ENCODE measurements at regions not wholly inside any gene's neighbourhood (a gene's known extent, or its start where the extent isn't known, plus 50 kb on each side); places are given as distances from the start of the nearest gene placed in this dataset.

DNA sequence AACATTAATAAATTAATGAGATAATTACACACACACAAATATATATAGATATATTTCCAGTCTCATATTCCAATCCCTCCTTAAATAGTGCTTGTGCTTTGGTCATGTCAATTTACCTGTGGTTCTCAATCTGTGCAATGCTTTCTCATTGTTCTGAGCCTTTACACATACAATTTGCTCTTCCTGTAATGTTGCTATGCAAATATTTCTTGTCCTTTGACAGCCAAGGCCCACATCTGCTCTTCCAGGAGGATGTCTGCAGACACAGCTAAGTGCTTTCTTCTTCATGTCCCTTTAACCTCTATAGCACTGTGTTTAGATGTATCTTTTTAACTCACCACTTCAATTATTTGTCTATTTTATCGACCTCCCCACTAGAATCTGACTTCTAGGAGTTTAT is 67.3 kb upstream of the RAPGEF2 start:
- TF ChIP-seq, protein P1, sequence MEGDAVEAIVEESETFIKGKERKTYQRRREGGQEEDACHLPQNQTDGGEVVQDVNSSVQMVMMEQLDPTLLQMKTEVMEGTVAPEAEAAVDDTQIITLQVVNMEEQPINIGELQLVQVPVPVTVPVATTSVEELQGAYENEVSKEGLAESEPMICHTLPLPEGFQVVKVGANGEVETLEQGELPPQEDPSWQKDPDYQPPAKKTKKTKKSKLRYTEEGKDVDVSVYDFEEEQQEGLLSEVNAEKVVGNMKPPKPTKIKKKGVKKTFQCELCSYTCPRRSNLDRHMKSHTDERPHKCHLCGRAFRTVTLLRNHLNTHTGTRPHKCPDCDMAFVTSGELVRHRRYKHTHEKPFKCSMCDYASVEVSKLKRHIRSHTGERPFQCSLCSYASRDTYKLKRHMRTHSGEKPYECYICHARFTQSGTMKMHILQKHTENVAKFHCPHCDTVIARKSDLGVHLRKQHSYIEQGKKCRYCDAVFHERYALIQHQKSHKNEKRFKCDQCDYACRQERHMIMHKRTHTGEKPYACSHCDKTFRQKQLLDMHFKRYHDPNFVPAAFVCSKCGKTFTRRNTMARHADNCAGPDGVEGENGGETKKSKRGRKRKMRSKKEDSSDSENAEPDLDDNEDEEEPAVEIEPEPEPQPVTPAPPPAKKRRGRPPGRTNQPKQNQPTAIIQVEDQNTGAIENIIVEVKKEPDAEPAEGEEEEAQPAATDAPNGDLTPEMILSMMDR (IDR thresholded peaks at IDR 0.05), result no peak
- TF ChIP-seq POLR2AphosphoS5 (IDR thresholded peaks at IDR 0.05) (no peak), POLR2A (IDR thresholded peaks at IDR 0.05) (no peak)
- Histone ChIP-seq H3K9me3 (no peaks in the 10 kb centered on the region), H3K27ac (no peak overlapping the region), H3K27me3 (replicated peaks; ENCODE audit: insufficient read depth) (no peaks in the 10 kb centered on the region), H3K4me3 (no peak overlapping the region), H3K36me3 (no peaks in the 10 kb centered on the region), H3K4me1 (replicated peaks) (no peaks in the 10 kb centered on the region)
- DNase-seq (ENCODE audit: low spot score), result no peak
- intact Hi-C loops (cut with DNase I), result no loop called here
- WGBS, result 62% methylated on average over 1 of the region's 1 CpG

GRCh38 chr4:159038536-159038935 is 64.3 kb upstream of the RAPGEF2 start:
- Histone ChIP-seq H3K4me1 (replicated peaks) (no peaks in the 10 kb centered on the region), H3K27ac (no peak overlapping the region), H3K27me3 (replicated peaks; ENCODE audit: insufficient read depth) (no peaks in the 10 kb centered on the region), H3K4me3 (no peak overlapping the region), H3K9me3 (no peaks in the 10 kb centered on the region), H3K36me3 (no peaks in the 10 kb centered on the region)
- WGBS, result 86% methylated on average over 3 of the region's 3 CpGs
- intact Hi-C loops (cut with DNase I), result no loop called here
- TF ChIP-seq POLR2AphosphoS5 (IDR thresholded peaks at IDR 0.05), result no peak
- TF ChIP-seq POLR2A (IDR thresholded peaks at IDR 0.05), result no peak
- TF ChIP-seq, protein P1 (IDR thresholded peaks at IDR 0.05), result no peak
- DNase-seq (ENCODE audit: low spot score), result no peak

DNA sequence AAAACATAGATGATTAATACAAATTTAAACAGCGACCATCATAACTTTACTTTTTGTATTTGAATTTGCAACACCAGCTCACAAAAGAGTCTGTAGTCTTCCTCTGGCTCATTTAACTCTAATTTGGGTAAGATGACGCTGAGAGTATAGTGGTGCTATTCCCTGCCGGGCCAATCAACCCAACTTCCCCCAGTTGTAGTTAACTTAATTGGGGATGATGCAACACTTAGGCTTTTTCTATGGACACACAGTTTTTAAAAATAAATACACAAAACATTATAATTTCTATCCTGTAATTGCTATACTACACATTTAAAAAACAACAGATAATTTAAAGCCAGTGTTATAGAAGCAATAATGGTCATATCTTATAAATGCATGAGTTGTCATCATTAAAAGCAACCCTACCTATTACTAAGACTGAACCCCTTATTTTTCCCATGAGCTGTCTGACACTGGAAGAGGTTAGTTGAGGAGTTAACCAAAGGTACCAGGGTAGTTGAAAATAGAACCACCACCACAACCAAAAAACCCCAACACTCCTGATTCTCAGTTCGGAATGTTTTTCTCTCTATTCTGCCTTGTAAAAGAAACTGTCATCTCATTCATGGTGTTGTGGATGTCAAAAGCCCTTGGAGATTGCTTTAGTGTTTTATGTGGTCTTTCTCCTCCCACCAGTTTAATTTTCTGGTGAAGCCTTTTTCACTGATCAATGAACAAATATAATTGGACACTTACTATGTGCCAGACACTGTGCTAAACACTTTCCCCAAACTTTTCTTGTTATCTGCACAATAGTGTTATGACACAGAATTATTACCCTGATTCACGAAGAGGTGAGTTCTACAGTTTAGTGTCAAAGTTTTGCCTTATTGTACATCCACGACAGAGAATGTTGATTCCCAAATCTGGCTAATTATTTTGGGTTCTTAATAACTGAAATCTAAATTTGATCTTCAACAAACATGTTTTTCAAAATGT is 61.5 kb upstream of the RAPGEF2 start:
- Histone ChIP-seq H3K9me3 (no peaks in the 10 kb centered on the region), H3K36me3 (no peaks in the 10 kb centered on the region), H3K27me3 (replicated peaks; ENCODE audit: insufficient read depth) (no peaks in the 10 kb centered on the region), H3K27ac (no peak overlapping the region), H3K4me1 (replicated peaks) (no peaks in the 10 kb centered on the region), H3K4me3 (no peak overlapping the region)
- no peak for DNase-seq (ENCODE audit: low spot score)
- intact Hi-C loops (cut with DNase I), result no loop called here
- TF ChIP-seq POLR2AphosphoS5 (IDR thresholded peaks at IDR 0.05) (no peak), POLR2A (IDR thresholded peaks at IDR 0.05) (no peak)
- TF ChIP-seq, protein P1 (IDR thresholded peaks at IDR 0.05), result no peak
- 82% methylated on average over 6 of the region's 6 CpGs for WGBS

DNA sequence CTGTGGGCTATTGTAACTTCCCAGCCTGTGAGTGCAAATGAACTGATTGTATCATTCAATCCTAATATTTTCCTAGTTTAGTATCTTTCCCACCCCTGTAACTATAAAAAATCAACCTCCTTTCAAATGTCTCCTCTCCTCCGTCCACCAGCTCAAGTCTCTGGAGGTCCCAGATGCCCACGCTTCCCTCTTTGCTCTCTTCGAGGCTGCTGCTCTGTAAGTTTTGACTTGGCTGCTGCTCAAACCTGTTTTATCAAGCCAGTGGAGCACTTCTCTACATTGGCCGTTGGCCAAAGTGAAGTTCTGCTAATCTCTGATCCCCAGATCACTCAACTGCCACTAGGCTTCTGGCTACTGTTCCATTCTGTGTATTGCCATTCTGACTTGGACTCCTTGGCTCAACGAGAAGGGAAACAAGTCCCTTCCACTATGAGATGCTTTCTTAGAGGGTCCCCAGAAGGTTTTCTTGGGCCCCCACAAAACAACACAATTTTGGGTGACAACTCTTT is 60.7 kb upstream of the RAPGEF2 start:
- DNase-seq (ENCODE audit: low spot score), result no peak
- H3K27ac ChIP-seq, result no peak overlapping the region
- no peaks in the 10 kb centered on the region for H3K4me1 ChIP-seq (replicated peaks)
- intact Hi-C loops (cut with DNase I), result no loop called here
- no peak overlapping the region for H3K4me3 ChIP-seq
- H3K9me3 ChIP-seq, result no peaks in the 10 kb centered on the region
- no peak for TF ChIP-seq POLR2A (IDR thresholded peaks at IDR 0.05)
- TF ChIP-seq POLR2AphosphoS5 (IDR thresholded peaks at IDR 0.05), result no peak
- TF ChIP-seq, protein P1 (IDR thresholded peaks at IDR 0.05), result no peak
- 45% methylated on average over 5 of the region's 5 CpGs for WGBS
- H3K27me3 ChIP-seq (replicated peaks; ENCODE audit: insufficient read depth), result no peaks in the 10 kb centered on the region
- H3K36me3 ChIP-seq, result no peaks in the 10 kb centered on the region

Measured in prostate gland (tissue), 2 donors.